Panc1 (cell line): ENCODE measurements at regions not wholly inside any gene's neighbourhood (a gene's known extent, or its start where the extent isn't known, plus 50 kb on each side); places are given as distances from the start of the nearest gene placed in this dataset.

ENCODE experiments used
- CTCF ChIP-seq: fragments of 450-650 bp; IDR thresholded peaks from 2 replicates; pipeline ENCODE4 v1.5.1; 2017; ENCODE audit warnings: mild to moderate bottlenecking
- POLR2AphosphoS5 ChIP-seq: IDR thresholded peaks from 2 replicates; pipeline ENCODE4 v1.6.1; 2012; ENCODE audit warnings: mild to moderate bottlenecking, low read depth, low read length, moderate library complexity
- REST ChIP-seq, 2 experiments: IDR thresholded peaks; 2 replicates each; pipeline ENCODE4 v1.6.1; 2011 to 2012; ENCODE audit warnings: low read depth in 2 of 2, control low read depth in 1 of 2, low read length in 1 of 2, mild to moderate bottlenecking in 1 of 2, moderate library complexity in 1 of 2; ENCODE audit not compliant: insufficient read depth in 1 of 2
- SIN3A ChIP-seq: IDR thresholded peaks from 2 replicates; pipeline ENCODE4 v1.6.1; 2012; ENCODE audit warnings: low read depth, mild to moderate bottlenecking, low read length, moderate library complexity, borderline replicate concordance; ENCODE audit not compliant: insufficient read depth
- TCF7L2 ChIP-seq: IDR thresholded peaks from 2 replicates; pipeline ENCODE4 v1.6.1; 2011; ENCODE audit warnings: mild to moderate bottlenecking, low read depth, low read length, inconsistent platforms

- TF ChIP-seq CTCF (no peak), POLR2AphosphoS5 (no peak), SIN3A (no peak), REST (IDR thresholded peaks at IDR 0.05; ENCODE audit: insufficient read depth in 1 of 2, low read depth in 2 of 2, low read length in 1 of 2) (no peak), TCF7L2 (no peak)
Measured at GRCh38 chr13:61148691-61149315, 266.8 kb downstream of the PCDH20 start.
